ENCODE measurements at regions not wholly inside any gene's neighbourhood (a gene's known extent, or its start where the extent isn't known, plus 50 kb on each side); places are given as distances from the start of the nearest gene placed in this dataset.

GRCh38 chr6:94401311-94401710 is 982.0 kb upstream of the EPHA7 start:
- Histone ChIP-seq H3K27ac (ENCODE audit: low read depth in 2 of 2, low read length in 1 of 2) (no peak overlapping the region), H3K9me2 (no peaks in the 10 kb centered on the region; the same call in 1 of the 2 replicates), H3F3A (replicated peaks; ENCODE audit: insufficient read depth) (no peaks in the 10 kb centered on the region), H4K20me1 (ENCODE audit: insufficient read depth) (no peaks in the 10 kb centered on the region), H3K9ac (no peak overlapping the region), H3K4me3 (ENCODE audit: low read depth in 2 of 2, low read length in 1 of 2) (no peak overlapping the region), H3K9me3 (no peaks in the 10 kb centered on the region), H3K27me3 (ENCODE audit: insufficient read depth) (no peaks in the 10 kb centered on the region), H3K4me1 (ENCODE audit: control insufficient read depth in 1 of 2, insufficient read depth in 2 of 2, low read depth in 1 of 2, low read length in 1 of 2) (no peaks in the 10 kb centered on the region), H3K79me2 (ENCODE audit: insufficient read depth) (no peaks in the 10 kb centered on the region), H3K4me2 (no peak overlapping the region), H3K36me3 (replicated peaks in 1 of 2; ENCODE audit: control insufficient read depth in 1 of 2, insufficient read depth in 2 of 2, low read length in 1 of 2) (no peaks in the 10 kb centered on the region), H2AFZ (ENCODE audit: low read depth) (no peak overlapping the region)
- 9% methylated on average over 3 of the region's 3 CpGs for WGBS (ENCODE audit: low lambda C conversion rate)
- ChIA-PET POLR2A (no interaction called here), CTCF (no interaction called here)
- TF ChIP-seq MAX (IDR thresholded peaks at IDR 0.05; ENCODE audit: low read depth) (no peak), JUND (IDR thresholded peaks at IDR 0.05) (no peak), ZBTB33 (IDR thresholded peaks at IDR 0.05; ENCODE audit: borderline replicate concordance, low read depth) (no peak), USF2 (IDR thresholded peaks at IDR 0.05; ENCODE audit: borderline replicate concordance, low read depth, low read length) (no peak), IRF3 (IDR thresholded peaks at IDR 0.05; ENCODE audit: low read depth, low read length) (no peak), RXRA (IDR thresholded peaks at IDR 0.05; ENCODE audit: borderline replicate concordance, low read depth) (no peak), TEAD4 (IDR thresholded peaks at IDR 0.05; ENCODE audit: borderline replicate concordance, insufficient read depth) (no peak), RCOR1 (IDR thresholded peaks at IDR 0.05; ENCODE audit: low read length) (no peak), POLR2AphosphoS5 (IDR thresholded peaks at IDR 0.05; ENCODE audit: low read depth, low read length) (no peak)
- no peak for DNase-seq

GRCh38 chr6:94394822-94395221 is 975.5 kb upstream of the EPHA7 start:
- no peak for TF ChIP-seq RAD21 (IDR thresholded peaks at IDR 0.05; ENCODE audit: low read length)
- no peak for TF ChIP-seq FOXM1 (IDR thresholded peaks at IDR 0.05; ENCODE audit: low read depth)
- no peak for TF ChIP-seq TAF1 (IDR thresholded peaks at IDR 0.05; ENCODE audit: borderline replicate concordance, low read depth, low read length)
- TF ChIP-seq RXRA (IDR thresholded peaks at IDR 0.05; ENCODE audit: borderline replicate concordance, low read depth) = no peak
- TF ChIP-seq MXI1 (IDR thresholded peaks at IDR 0.05; ENCODE audit: low read depth, low read length) = no peak
- TF ChIP-seq EP300 (IDR thresholded peaks at IDR 0.05; ENCODE audit: borderline replicate concordance in 1 of 2, low read depth in 1 of 2, low read length in 1 of 2) = no peak
- TF ChIP-seq NFIC (IDR thresholded peaks at IDR 0.05; ENCODE audit: borderline replicate concordance) = no peak
- TF ChIP-seq POLR2AphosphoS5 (IDR thresholded peaks at IDR 0.05; ENCODE audit: low read depth, low read length) = no peak

More at GRCh38 chr6:94394822-94395221, 975.5 kb upstream of the EPHA7 start:
- ChIA-PET POLR2A (no interaction called here), CTCF (interaction anchor here (1.2 kb wide), 1 partner anchor 10 kb away, joined by 3 read pairs; no protein-coding TSS in a partner anchor)
- Histone ChIP-seq H2AFZ (ENCODE audit: low read depth) (no peak overlapping the region), H3F3A (replicated peaks; ENCODE audit: insufficient read depth) (no peaks in the 10 kb centered on the region), H3K79me2 (ENCODE audit: insufficient read depth) (no peaks in the 10 kb centered on the region), H3K4me3 (ENCODE audit: low read depth in 2 of 2, low read length in 1 of 2) (no peak overlapping the region), H3K9me3 (no peaks in the 10 kb centered on the region), H4K20me1 (ENCODE audit: insufficient read depth) (no peaks in the 10 kb centered on the region), H3K9me2 (no peaks in the 10 kb centered on the region), H3K4me2 (no peak overlapping the region), H3K4me1 (ENCODE audit: control insufficient read depth in 1 of 2, insufficient read depth in 2 of 2, low read depth in 1 of 2, low read length in 1 of 2) (no peaks in the 10 kb centered on the region), H3K27me3 (ENCODE audit: insufficient read depth) (no peaks in the 10 kb centered on the region), H3K36me3 (replicated peaks in 1 of 2; ENCODE audit: control insufficient read depth in 1 of 2, insufficient read depth in 2 of 2, low read length in 1 of 2) (no peaks in the 10 kb centered on the region), H3K27ac (ENCODE audit: low read depth in 2 of 2, low read length in 1 of 2) (no peak overlapping the region), H3K9ac (no peak overlapping the region)
- 33% methylated on average over 2 of the region's 2 CpGs for WGBS (ENCODE audit: low lambda C conversion rate)
- DNase-seq = no peak

Measured in SK-N-SH (cell line).